ENCODE measurements at regions not wholly inside any gene's neighbourhood (a gene's known extent, or its start where the extent isn't known, plus 50 kb on each side); places are given as distances from the start of the nearest gene placed in this dataset.

GRCh38 chr6:14058029-14058695 lies 59.4 kb upstream of the CD83 start:
- no peak overlapping the region for H3K4me3 ChIP-seq (replicated peaks; ENCODE audit: low read depth, low read length)
- TF ChIP-seq CTCF (IDR thresholded peaks at IDR 0.05; ENCODE audit: low read length, missing control alignments): no peak
- no peak for DNase-seq (ENCODE audit: low read depth)

- TF ChIP-seq CTCF (IDR thresholded peaks at IDR 0.05; ENCODE audit: low read length, missing control alignments): no peak
- H3K4me3 ChIP-seq (replicated peaks; ENCODE audit: low read depth, low read length): no peak overlapping the region
- DNase-seq (ENCODE audit: low read depth): no peak
Measured at GRCh38 chr6:14058735-14059134, 58.8 kb upstream of the CD83 start.

DNA sequence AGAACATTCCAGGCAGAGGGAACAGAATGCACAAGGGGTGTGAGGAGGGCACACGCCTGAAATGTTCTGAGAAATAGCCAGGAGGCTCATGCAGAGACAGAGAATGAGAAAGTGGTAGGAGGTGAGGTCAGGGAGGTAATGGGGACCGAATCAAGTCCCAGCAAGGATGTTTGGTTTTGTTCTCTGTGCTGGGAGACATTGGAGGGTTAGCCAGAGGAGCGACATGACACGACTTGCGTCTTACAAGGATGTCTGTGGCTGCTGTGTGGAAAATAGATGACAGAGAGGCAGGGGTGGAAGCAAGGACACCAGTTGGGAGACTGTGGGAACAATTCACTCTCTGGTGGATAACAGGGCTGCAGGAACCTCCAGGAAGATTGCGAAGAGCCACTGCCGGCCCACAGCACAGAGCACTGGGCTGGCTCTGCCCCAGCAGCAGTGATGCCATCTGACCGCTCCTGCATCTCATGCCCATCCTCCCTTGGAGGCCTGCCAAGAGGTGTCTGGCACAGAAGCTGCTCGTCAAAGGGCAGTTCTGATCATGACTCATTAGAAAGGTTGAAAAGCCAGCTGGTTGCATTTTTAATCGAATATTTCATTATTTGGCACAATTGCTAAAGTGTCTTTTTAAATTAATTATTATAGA lies 57.7 kb upstream of the CD83 start:
- TF ChIP-seq CTCF (IDR thresholded peaks at IDR 0.05; ENCODE audit: low read length, missing control alignments): no peak
- DNase-seq (ENCODE audit: low read depth): no peak
- H3K4me3 ChIP-seq (replicated peaks; ENCODE audit: low read depth, low read length): no peak overlapping the region

- no peak overlapping the region for H3K4me3 ChIP-seq (replicated peaks; ENCODE audit: low read depth, low read length)
- TF ChIP-seq CTCF (IDR thresholded peaks at IDR 0.05; ENCODE audit: low read length, missing control alignments): no peak
Measured at GRCh38 chr6:14060971-14061370, 56.6 kb upstream of the CD83 start.

DNA sequence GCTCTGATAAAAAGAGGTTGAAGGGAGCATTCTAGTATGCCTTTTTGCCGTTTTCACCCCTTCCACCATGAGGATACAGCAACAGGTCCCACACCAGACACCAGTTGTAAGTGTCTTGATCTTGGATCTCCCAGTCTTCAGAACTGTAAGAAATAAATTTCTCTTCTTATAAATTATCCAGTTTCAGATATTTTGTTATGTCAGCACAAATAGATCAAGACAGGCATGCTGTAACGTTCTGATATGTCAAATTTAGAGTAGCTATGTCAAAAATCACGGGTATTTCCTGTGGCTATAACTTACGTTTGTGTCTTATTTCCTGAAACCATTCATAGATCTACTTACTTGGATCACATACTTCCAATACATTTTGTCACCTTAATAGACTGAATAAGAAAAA lies 55.9 kb upstream of the CD83 start:
- H3K4me3 ChIP-seq (replicated peaks; ENCODE audit: low read depth, low read length): no peak overlapping the region
- DNase-seq (ENCODE audit: low read depth): no peak
- no peak for TF ChIP-seq CTCF (IDR thresholded peaks at IDR 0.05; ENCODE audit: low read length, missing control alignments)

More at GRCh38 chr6:14060971-14061370, 56.6 kb upstream of the CD83 start:
- DNase-seq (ENCODE audit: low read depth): no peak

DNA sequence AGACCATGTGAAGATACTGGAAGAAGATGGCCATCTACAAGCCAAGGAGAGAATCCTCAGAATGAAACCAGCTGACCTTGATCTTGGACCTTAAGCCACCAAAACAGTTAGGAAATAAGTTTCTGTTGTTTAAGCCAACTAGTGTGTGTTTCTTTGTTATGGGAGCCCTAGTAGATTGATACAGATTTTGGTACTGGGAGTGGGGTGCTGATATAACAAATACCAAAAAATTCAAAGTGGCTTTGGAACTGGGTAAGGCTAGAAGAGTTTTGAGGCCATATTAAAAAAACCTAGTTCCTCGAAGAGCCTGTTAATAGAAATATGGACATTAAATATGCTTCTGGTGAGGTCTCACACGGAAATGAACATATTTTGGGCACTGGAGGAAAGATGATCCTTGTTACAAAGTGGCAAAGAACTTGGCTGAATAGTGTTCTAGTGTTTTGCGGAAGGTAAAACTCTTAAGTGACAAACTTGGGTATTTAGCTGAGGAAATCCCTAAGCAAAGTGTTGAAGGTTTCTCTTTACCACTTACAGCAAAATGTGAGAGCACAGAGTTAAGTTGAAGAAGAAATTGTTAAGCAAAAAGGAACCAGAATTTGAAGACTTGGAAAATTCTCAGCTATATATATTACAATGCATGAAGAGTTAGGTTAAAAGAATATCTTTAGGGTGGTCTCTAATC lies 55.1 kb upstream of the CD83 start:
- no peak for TF ChIP-seq CTCF (IDR thresholded peaks at IDR 0.05; ENCODE audit: low read length, missing control alignments)
- DNase-seq (ENCODE audit: low read depth): no peak
- H3K4me3 ChIP-seq (replicated peaks; ENCODE audit: low read depth, low read length): no peak overlapping the region

Measured in fibroblast of pulmonary artery (primary cell).